ENCODE measurements at regions not wholly inside any gene's neighbourhood (a gene's known extent, or its start where the extent isn't known, plus 50 kb on each side); places are given as distances from the start of the nearest gene placed in this dataset.

- Histone ChIP-seq H3F3A (ENCODE audit: insufficient read depth) (no peaks in the 10 kb centered on the region), H3K27me3 (replicated peaks; ENCODE audit: insufficient read depth) (0 out of 2 replicates have a peak, but pooled peaks cover 3% of the 10 kb centered on the region), H3K9ac (no peak overlapping the region), H3K9me3 (ENCODE audit: low read depth) (no peaks in the 10 kb centered on the region), H3K27ac (no peak overlapping the region), H3K4me2 (ENCODE audit: unreplicated experiment) (no peak overlapping the region), H3K36me3 (ENCODE audit: low read depth) (no peaks in the 10 kb centered on the region), H3K4me1 (ENCODE audit: insufficient read depth) (no peaks in the 10 kb centered on the region), H3K79me2 (ENCODE audit: insufficient read depth) (no peaks in the 10 kb centered on the region), H3K4me3 (no peak overlapping the region), H4K20me1 (ENCODE audit: insufficient read depth) (no peaks in the 10 kb centered on the region), H3K9me2 (ENCODE audit: insufficient read depth) (no peaks in the 10 kb centered on the region), H2AFZ (no peak overlapping the region)
- no peak for DNase-seq
- in situ Hi-C loops (cut with MboI), result no loop called here
- TF ChIP-seq EZH2 (IDR thresholded peaks at IDR 0.05; ENCODE audit: insufficient read depth, poor library complexity, severe bottlenecking) (no peak), EZH2phosphoT487 (IDR thresholded peaks at IDR 0.05; ENCODE audit: insufficient read depth, low read depth) (no peak)
- WGBS, 2 experiments (ENCODE audit: low coverage in 1 of 2, low lambda C conversion rate in 2 of 2, missing lambda C conversion rate in 2 of 2), result 26 to 28% methylated on average over 1 of the region's 1 CpG
Observed at GRCh38 chr3:182629521-182629920, 163.8 kb upstream of the ATP11B start.

DNA sequence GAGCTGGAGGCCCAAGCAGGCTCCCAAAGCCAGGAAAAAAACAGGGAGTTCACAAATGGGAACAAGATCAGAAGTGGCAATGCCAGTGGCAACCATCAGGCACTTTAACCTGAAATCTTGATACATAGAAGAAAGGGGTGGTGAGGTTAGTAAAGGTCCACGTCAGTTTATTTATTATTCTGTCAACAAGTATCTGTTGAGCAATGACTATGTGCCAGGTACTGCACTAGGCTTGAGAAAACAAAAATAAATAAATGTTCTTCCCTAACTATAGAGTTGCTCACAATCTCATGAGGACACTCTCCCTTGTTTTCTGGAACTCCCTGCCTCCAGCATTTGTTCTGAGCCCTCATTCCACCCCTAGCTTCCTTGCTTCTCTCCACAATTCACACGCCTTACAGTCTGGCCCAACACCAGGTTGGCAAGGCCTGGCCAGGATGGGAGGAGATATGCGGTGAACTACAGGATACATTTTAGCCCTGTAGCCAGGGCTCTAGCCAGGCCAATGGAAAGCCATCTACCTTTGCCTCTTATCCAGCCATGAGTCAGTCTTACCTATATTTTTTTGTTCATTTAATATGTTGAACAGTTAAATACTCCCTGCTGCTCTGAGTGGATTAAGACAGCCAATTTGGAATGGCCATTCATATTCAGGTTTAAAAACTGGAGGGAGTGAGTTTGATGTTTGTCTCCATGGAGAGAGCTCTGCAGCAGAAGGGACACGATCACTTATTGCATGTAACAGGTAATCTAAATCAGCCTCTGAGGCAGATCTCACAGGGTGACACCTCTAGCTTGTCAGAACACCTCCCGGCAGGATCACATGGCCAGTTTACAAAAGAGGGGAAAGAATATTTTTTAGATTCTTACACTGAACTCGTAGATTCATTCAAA lies 161.9 kb upstream of the ATP11B start:
- Histone ChIP-seq H3K4me1 (ENCODE audit: insufficient read depth) (no peaks in the 10 kb centered on the region), H3K9me2 (ENCODE audit: insufficient read depth) (no peaks in the 10 kb centered on the region), H3K27ac (no peak overlapping the region), H3K9me3 (ENCODE audit: low read depth) (no peaks in the 10 kb centered on the region), H3F3A (ENCODE audit: insufficient read depth) (no peaks in the 10 kb centered on the region), H3K4me2 (ENCODE audit: unreplicated experiment) (no peak overlapping the region), H3K9ac (no peak overlapping the region), H3K4me3 (no peak overlapping the region), H2AFZ (no peak overlapping the region), H4K20me1 (ENCODE audit: insufficient read depth) (no peaks in the 10 kb centered on the region), H3K27me3 (replicated peaks; ENCODE audit: insufficient read depth) (0 out of 2 replicates have a peak, but pooled peaks cover 3% of the 10 kb centered on the region), H3K79me2 (ENCODE audit: insufficient read depth) (no peaks in the 10 kb centered on the region), H3K36me3 (ENCODE audit: low read depth) (no peaks in the 10 kb centered on the region)
- in situ Hi-C loops (cut with MboI), result no loop called here
- DNase-seq, result no peak
- no peak for TF ChIP-seq EZH2 (IDR thresholded peaks at IDR 0.05; ENCODE audit: insufficient read depth, poor library complexity, severe bottlenecking)
- TF ChIP-seq EZH2phosphoT487 (IDR thresholded peaks at IDR 0.05; ENCODE audit: insufficient read depth, low read depth), result no peak
- 19 to 21% methylated on average over 6 of the region's 6 CpGs for WGBS, 2 experiments (ENCODE audit: low coverage in 1 of 2, low lambda C conversion rate in 2 of 2, missing lambda C conversion rate in 2 of 2)

DNA sequence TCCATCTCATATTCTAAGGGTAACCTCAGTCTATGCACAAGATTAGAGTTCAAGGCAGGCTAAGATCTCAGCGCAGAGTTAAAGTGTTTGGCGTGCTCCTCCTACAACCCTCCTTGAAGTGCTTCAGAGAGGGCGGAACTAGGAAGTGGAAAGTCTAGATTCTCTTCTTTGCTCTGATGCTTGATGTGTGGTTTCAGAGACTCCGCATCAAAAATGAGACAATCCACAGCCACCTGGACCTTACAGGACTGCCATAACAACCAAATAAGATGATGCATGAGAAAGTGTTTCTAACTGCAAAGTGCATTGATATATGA lies 161.3 kb upstream of the ATP11B start:
- in situ Hi-C loops (cut with MboI), result no loop called here
- H3K79me2 ChIP-seq (ENCODE audit: insufficient read depth), result no peaks in the 10 kb centered on the region
- H3K9me2 ChIP-seq (ENCODE audit: insufficient read depth), result no peaks in the 10 kb centered on the region
- H3K36me3 ChIP-seq (ENCODE audit: low read depth), result no peaks in the 10 kb centered on the region
- no peaks in the 10 kb centered on the region for H4K20me1 ChIP-seq (ENCODE audit: insufficient read depth)
- H3K9ac ChIP-seq, result no peak overlapping the region
- WGBS, 2 experiments (ENCODE audit: low coverage in 1 of 2, low lambda C conversion rate in 2 of 2, missing lambda C conversion rate in 2 of 2), result 58 to 65% methylated on average over 4 of the region's 4 CpGs
- H3K4me3 ChIP-seq, result no peak overlapping the region
- no peaks in the 10 kb centered on the region for H3F3A ChIP-seq (ENCODE audit: insufficient read depth)
- TF ChIP-seq EZH2phosphoT487 (IDR thresholded peaks at IDR 0.05; ENCODE audit: insufficient read depth, low read depth), result no peak
- TF ChIP-seq EZH2 (IDR thresholded peaks at IDR 0.05; ENCODE audit: insufficient read depth, poor library complexity, severe bottlenecking), result no peak
- no peak overlapping the region for H3K27ac ChIP-seq
- DNase-seq, result no peak
- 0 out of 2 replicates have a peak, but pooled peaks cover 1% of the 10 kb centered on the region for H3K27me3 ChIP-seq (replicated peaks; ENCODE audit: insufficient read depth)
- H3K4me1 ChIP-seq (ENCODE audit: insufficient read depth), result no peaks in the 10 kb centered on the region
- no peak overlapping the region for H3K4me2 ChIP-seq (ENCODE audit: unreplicated experiment)
- no peaks in the 10 kb centered on the region for H3K9me3 ChIP-seq (ENCODE audit: low read depth)
- H2AFZ ChIP-seq, result no peak overlapping the region

GRCh38 chr3:182633186-182633585 lies 160.1 kb upstream of the ATP11B start:
- H3K27me3 ChIP-seq (replicated peaks; ENCODE audit: insufficient read depth), result no peaks in the 10 kb centered on the region
- no peaks in the 10 kb centered on the region for H3K4me1 ChIP-seq (ENCODE audit: insufficient read depth)
- no peak overlapping the region for H3K27ac ChIP-seq
- no peaks in the 10 kb centered on the region for H3K9me2 ChIP-seq (ENCODE audit: insufficient read depth)
- no peak for TF ChIP-seq EZH2 (IDR thresholded peaks at IDR 0.05; ENCODE audit: insufficient read depth, poor library complexity, severe bottlenecking)
- no peak for TF ChIP-seq EZH2phosphoT487 (IDR thresholded peaks at IDR 0.05; ENCODE audit: insufficient read depth, low read depth)
- H3K79me2 ChIP-seq (ENCODE audit: insufficient read depth), result no peaks in the 10 kb centered on the region
- no peaks in the 10 kb centered on the region for H3K9me3 ChIP-seq (ENCODE audit: low read depth)
- H3K36me3 ChIP-seq (ENCODE audit: low read depth), result no peaks in the 10 kb centered on the region
- WGBS, 2 experiments (ENCODE audit: low coverage in 1 of 2, low lambda C conversion rate in 2 of 2, missing lambda C conversion rate in 2 of 2), result 67 to 80% methylated on average over 7 of the region's 7 CpGs
- no peak overlapping the region for H2AFZ ChIP-seq
- H3F3A ChIP-seq (ENCODE audit: insufficient read depth), result no peaks in the 10 kb centered on the region
- DNase-seq, result no peak
- no peak overlapping the region for H3K9ac ChIP-seq
- no peaks in the 10 kb centered on the region for H4K20me1 ChIP-seq (ENCODE audit: insufficient read depth)
- H3K4me3 ChIP-seq, result no peak overlapping the region
- H3K4me2 ChIP-seq (ENCODE audit: unreplicated experiment), result no peak overlapping the region
- in situ Hi-C loops (cut with MboI), result no loop called here

Data from GM23248 (cell line).